ENCODE measurements at regions not wholly inside any gene's neighbourhood (a gene's known extent, or its start where the extent isn't known, plus 50 kb on each side); places are given as distances from the start of the nearest gene placed in this dataset.

DNA sequence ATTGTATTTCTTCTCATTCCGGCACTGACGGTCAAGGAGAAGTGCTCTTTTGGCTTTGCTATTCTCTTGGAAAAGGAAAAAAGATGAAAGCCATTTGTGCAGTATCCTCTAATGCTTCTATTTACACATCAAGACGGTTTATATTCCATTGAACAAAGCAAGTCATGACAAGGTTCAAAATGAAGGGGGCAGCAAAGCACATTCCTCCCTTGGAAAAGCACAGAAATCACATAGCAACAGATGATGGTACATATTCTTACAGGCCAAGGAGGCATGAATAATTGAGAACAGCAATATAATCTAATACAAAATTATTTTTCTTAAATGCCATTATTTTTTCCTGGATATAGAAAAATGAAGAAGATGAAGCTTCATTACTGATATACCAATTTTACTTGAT, 508.2 kb upstream of the JAG1 start:
- H3K4me3 ChIP-seq: no peak overlapping the region
- TF ChIP-seq Cebpa-rat (IDR thresholded peaks at IDR 0.05): no peak
- no peak overlapping the region for H3K9ac ChIP-seq
- no peaks in the 10 kb centered on the region for H3K27me3 ChIP-seq
- no peak overlapping the region for H3K27ac ChIP-seq
- no peaks in the 10 kb centered on the region for H3K36me3 ChIP-seq
- no peaks in the 10 kb centered on the region for H4K20me1 ChIP-seq
- H3K9me3 ChIP-seq: peaks cover 12% of the 10 kb centered on the region; the same call in 1 of the 2 replicates
- no peak overlapping the region for H3K4me2 ChIP-seq
- H3K4me1 ChIP-seq: no peaks in the 10 kb centered on the region

DNA sequence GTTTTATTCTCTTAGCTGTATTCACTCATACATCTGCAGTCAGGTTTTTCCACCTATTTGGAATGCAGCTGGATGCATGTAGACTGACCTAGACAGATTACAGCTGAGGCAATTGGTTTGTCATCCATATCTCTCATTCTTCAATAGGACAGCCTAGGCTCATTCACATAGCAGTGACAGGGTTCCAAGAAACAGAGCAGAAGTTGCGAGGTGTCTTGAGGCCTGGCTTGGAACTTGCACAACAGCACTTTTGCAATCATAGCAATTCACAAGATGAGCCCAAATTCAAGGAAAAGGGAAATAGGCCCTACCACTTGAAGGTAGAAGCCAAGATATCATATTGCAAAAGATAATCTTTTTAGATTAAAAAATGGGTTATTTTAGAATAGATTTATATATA, 508.9 kb upstream of the JAG1 start:
- no peak overlapping the region for H3K4me2 ChIP-seq
- H3K4me3 ChIP-seq: no peak overlapping the region
- no peaks in the 10 kb centered on the region for H3K36me3 ChIP-seq
- no peak overlapping the region for H3K27ac ChIP-seq
- no peak overlapping the region for H3K9ac ChIP-seq
- no peak for TF ChIP-seq Cebpa-rat (IDR thresholded peaks at IDR 0.05)
- H3K9me3 ChIP-seq: peaks cover 12% of the 10 kb centered on the region; the same call in 1 of the 2 replicates
- no peaks in the 10 kb centered on the region for H3K4me1 ChIP-seq
- H4K20me1 ChIP-seq: no peaks in the 10 kb centered on the region
- no peaks in the 10 kb centered on the region for H3K27me3 ChIP-seq

DNA sequence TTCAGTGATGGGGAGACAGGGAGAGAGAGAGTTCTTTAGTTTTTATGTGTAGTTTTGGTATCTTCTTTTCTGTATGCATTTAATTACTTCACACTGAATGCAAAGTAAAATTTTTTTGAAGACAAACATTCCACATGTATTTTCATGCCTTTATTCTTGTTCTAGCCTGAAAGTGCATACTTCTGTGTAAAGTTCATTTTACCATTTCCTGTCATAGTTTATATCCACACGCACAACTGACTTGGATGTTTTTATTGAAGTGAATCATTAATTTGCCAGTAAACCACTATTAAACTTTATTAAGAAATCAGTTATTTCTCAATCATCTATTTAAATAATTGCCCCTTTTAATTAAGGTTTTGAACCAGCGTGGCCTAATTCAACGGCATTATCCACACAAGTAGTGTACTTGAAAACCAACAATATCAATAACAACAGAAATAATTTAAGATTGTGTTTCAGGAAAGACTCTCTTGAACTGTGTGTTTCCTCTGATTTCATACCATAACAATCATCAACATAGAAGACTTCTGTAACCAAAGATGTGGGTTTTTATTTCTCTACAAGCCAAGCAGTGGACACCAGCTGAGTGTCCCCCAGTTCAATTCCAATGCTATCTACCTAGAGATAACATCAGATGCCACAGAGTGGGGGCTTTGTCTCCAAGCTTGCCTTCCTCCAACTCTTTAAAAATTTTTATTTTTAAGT, 512.7 kb upstream of the JAG1 start:
- H3K4me1 ChIP-seq: no peaks in the 10 kb centered on the region

DNA sequence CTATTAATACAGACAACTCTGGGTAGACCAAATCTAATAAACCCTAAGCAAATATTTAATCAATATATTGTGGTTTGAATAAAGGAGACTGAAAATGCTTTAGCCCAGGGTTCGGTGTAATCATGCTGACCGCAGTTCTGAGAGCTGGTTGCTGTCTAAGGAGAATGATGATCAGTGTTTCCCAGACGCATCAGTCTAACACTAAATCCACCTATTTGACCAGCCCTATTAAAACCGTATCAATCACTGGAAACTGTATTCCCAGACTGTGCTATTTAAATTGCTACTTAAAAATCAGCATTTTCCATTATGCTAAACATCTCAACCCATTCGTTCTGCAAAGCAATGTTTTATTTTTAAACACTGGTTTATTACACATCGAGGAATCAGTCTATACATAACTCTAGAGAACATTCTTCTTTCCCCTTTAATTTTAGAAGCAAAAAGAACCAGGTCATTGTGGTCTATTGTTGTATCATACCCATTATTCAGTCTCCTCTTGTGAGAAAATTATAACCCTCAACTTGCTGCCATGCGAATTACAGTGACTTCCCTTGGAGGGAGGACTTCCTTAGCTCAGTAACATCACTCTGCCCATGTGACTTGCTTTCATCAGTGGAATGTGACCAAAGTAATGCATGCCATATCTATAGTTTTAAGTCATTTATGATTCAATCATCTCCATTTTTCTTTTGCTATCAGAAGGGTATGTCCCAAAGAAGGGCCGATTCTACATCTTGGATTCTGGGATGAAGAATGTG, 515.2 kb upstream of the JAG1 start:
- no peaks in the 10 kb centered on the region for H3K27me3 ChIP-seq
- no peaks in the 10 kb centered on the region for H3K4me1 ChIP-seq
- TF ChIP-seq Cebpa-rat (IDR thresholded peaks at IDR 0.05): no peak

More for the DNA sequence above, 512.7 kb upstream of the JAG1 start:
- H4K20me1 ChIP-seq: no peaks in the 10 kb centered on the region
- no peak for TF ChIP-seq Cebpa-rat (IDR thresholded peaks at IDR 0.05)
- no peak overlapping the region for H3K9ac ChIP-seq
- no peak overlapping the region for H3K4me3 ChIP-seq
- 0 out of 2 replicates have a peak, but pooled peaks cover 6% of the 10 kb centered on the region for H3K9me3 ChIP-seq
- no peaks in the 10 kb centered on the region for H3K36me3 ChIP-seq
- H3K27me3 ChIP-seq: no peaks in the 10 kb centered on the region
- no peak overlapping the region for H3K27ac ChIP-seq
- no peak overlapping the region for H3K4me2 ChIP-seq

DNA sequence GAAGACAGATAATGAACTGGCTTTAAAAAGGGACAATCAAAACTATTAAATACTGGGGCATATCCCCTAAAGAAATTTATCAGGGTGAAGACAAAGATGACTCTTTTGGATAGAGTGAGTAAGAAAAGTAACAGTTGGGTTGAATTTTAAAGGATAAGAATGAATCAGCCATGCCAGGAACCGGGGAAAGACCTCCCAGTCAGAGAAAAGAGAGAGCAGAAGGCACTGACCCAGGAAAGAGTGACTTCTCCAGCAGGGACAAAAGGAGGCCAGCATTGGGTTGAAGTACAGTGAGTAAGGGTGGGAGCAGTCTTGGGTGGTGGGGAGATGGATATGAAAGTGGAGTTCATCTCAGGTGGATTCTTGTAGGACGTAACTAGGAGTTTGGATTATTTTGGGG, 516.9 kb upstream of the JAG1 start:
- H3K4me2 ChIP-seq: no peak overlapping the region
- no peaks in the 10 kb centered on the region for H3K9me3 ChIP-seq
- no peak overlapping the region for H3K4me3 ChIP-seq
- H4K20me1 ChIP-seq: no peaks in the 10 kb centered on the region
- no peak for TF ChIP-seq Cebpa-rat (IDR thresholded peaks at IDR 0.05)
- H3K9ac ChIP-seq: no peak overlapping the region
- no peak overlapping the region for H3K27ac ChIP-seq
- H3K36me3 ChIP-seq: no peaks in the 10 kb centered on the region
- no peaks in the 10 kb centered on the region for H3K27me3 ChIP-seq
- H3K4me1 ChIP-seq: no peaks in the 10 kb centered on the region

More for the DNA sequence above, 515.2 kb upstream of the JAG1 start:
- H3K4me2 ChIP-seq: no peak overlapping the region
- no peaks in the 10 kb centered on the region for H3K36me3 ChIP-seq
- H3K27ac ChIP-seq: no peak overlapping the region
- no peak overlapping the region for H3K9ac ChIP-seq
- H3K9me3 ChIP-seq: 0 out of 2 replicates have a peak, but pooled peaks cover 6% of the 10 kb centered on the region
- no peaks in the 10 kb centered on the region for H4K20me1 ChIP-seq
- H3K4me3 ChIP-seq: no peak overlapping the region

DNA sequence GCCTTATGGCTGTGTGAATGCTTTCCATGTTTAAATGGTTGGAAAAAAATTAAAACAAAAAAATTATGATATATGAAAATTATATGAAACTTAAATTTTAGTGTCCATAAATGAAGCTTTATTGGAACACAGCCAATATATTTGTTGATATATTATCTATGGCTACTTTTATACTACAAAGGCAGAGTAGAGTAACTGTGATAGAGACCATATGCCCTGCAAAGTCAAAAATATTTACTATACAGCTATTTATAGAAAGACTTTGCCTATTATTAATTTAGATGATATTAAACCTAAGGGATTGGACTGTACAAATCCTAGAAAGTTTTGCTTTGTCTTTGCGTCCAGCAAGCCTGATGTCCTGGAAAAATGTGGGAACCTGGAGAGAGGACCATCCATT, 518.3 kb upstream of the JAG1 start:
- Histone ChIP-seq H3K9ac (no peak overlapping the region), H3K4me1 (no peaks in the 10 kb centered on the region), H3K9me3 (no peaks in the 10 kb centered on the region), H3K4me2 (no peak overlapping the region), H3K27me3 (no peaks in the 10 kb centered on the region), H4K20me1 (no peaks in the 10 kb centered on the region), H3K36me3 (no peaks in the 10 kb centered on the region), H3K4me3 (no peak overlapping the region), H3K27ac (no peak overlapping the region)
- TF ChIP-seq Cebpa-rat (IDR thresholded peaks at IDR 0.05): no peak

DNA sequence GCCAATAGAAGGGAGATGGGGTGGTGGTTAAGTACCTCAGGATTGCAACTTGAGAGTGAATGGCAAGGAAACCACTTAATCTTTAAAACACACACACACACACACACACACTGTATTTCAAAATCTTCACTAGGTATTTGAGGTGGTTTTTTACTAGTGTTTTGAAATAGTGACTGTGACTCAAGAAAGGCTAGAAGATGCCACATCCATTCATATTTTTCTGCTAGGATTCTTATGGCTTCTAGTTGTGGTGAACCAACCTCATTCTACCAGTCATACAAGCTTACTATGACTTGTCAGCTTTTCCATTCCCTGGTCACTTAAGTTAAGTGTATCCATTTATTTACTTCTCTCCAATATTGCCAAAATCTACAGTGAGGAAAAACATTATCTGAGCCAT, 519.4 kb upstream of the JAG1 start:
- no peaks in the 10 kb centered on the region for H3K9me3 ChIP-seq
- H3K36me3 ChIP-seq: no peaks in the 10 kb centered on the region
- TF ChIP-seq Cebpa-rat (IDR thresholded peaks at IDR 0.05): no peak
- no peaks in the 10 kb centered on the region for H3K27me3 ChIP-seq
- no peak overlapping the region for H3K9ac ChIP-seq
- H3K4me1 ChIP-seq: no peaks in the 10 kb centered on the region
- no peak overlapping the region for H3K4me3 ChIP-seq
- no peak overlapping the region for H3K4me2 ChIP-seq
- H3K27ac ChIP-seq: no peak overlapping the region
- H4K20me1 ChIP-seq: no peaks in the 10 kb centered on the region

DNA sequence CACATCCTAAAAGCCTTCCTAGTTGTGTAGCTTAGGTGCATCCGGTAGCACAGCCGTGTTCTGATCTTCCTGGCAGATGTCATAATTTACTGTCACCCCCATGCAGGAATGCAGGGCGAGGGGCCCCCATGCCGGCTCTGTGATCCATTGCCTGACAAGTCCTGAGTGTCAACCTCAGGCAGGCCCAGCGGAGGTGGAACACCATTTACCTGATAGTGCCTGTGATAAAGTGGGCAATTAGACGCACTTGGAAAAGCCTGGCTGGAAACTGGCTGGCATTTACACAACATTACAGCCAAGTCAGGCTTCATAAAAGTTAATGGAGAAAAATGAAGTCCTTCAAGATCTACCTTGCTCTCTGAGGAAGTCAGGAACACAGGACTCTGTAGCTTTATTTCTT, 521.4 kb upstream of the JAG1 start:
- H3K4me2 ChIP-seq: no peak overlapping the region
- no peaks in the 10 kb centered on the region for H3K36me3 ChIP-seq
- TF ChIP-seq Cebpa-rat (IDR thresholded peaks at IDR 0.05): no peak
- no peaks in the 10 kb centered on the region for H4K20me1 ChIP-seq
- no peak overlapping the region for H3K9ac ChIP-seq
- no peak overlapping the region for H3K4me3 ChIP-seq
- no peaks in the 10 kb centered on the region for H3K27me3 ChIP-seq
- H3K4me1 ChIP-seq: no peaks in the 10 kb centered on the region
- no peak overlapping the region for H3K27ac ChIP-seq
- no peaks in the 10 kb centered on the region for H3K9me3 ChIP-seq

DNA sequence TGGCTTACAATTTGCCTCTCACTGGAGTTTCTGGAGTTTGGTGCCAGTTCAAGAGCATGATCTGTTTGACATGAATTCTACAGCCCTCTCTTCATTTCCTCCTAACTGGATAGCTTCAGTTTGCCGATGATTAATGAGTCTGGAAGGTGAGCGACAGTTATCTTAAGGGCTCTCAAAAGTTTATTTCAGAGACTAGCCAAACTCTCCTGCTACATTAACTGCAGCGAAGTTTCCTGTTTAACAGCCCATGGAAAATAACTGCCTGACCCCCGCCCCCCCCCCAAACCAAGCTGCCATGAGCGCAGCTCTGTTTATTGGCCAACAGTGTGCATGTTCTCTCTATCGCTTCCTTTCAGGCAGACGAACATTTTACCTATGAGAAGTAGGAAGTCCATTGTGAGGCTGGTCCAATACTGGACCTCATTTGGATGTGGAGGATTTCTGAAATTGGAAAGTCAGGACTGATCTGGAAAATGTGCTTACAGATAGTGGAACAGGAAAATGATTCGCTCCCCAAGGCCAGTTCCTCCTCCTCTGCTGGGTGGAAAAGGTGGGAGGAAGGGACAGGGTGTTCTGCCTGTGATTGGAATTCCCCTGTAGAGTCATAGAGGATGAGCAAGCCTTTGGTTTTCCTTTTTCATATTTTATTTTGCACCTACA, 522.2 kb upstream of the JAG1 start:
- Histone ChIP-seq H3K4me2 (no peak overlapping the region), H4K20me1 (no peaks in the 10 kb centered on the region), H3K27ac (no peak overlapping the region)

DNA sequence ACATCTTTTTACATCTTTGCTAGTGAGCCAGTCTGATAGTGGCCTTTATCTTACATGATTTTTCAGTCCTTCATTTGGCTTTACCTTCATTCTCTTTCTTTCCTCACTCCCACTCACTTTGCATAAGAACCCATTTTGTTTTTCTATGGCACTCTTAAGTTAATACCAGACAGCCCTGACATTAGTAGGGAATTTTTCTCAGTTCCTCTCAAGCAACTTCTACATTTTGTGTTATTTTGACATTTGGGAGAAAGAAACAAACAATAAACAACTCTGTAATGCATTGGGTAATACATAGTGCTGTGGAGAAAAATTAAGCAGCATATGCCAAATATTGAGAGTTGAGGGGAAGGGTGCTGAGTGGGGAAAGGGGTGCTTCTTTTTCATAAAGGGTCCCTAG, 524.1 kb upstream of the JAG1 start:
- TF ChIP-seq Cebpa-rat (IDR thresholded peaks at IDR 0.05): no peak
- no peak overlapping the region for H3K4me2 ChIP-seq
- H3K9me3 ChIP-seq: no peaks in the 10 kb centered on the region
- no peaks in the 10 kb centered on the region for H3K36me3 ChIP-seq
- no peaks in the 10 kb centered on the region for H4K20me1 ChIP-seq
- H3K4me3 ChIP-seq: no peak overlapping the region
- H3K27me3 ChIP-seq: no peaks in the 10 kb centered on the region
- no peak overlapping the region for H3K9ac ChIP-seq
- H3K27ac ChIP-seq: no peak overlapping the region
- H3K4me1 ChIP-seq: no peaks in the 10 kb centered on the region

More for the DNA sequence above, 522.2 kb upstream of the JAG1 start:
- no peak for TF ChIP-seq Cebpa-rat (IDR thresholded peaks at IDR 0.05)
- Histone ChIP-seq H3K9ac (no peak overlapping the region), H3K36me3 (no peaks in the 10 kb centered on the region), H3K4me1 (no peaks in the 10 kb centered on the region), H3K4me3 (no peak overlapping the region), H3K27me3 (no peaks in the 10 kb centered on the region), H3K9me3 (no peaks in the 10 kb centered on the region)
